22Rv1 (cell line): ENCODE measurements at regions not wholly inside any gene's neighbourhood (a gene's known extent, or its start where the extent isn't known, plus 50 kb on each side); places are given as distances from the start of the nearest gene placed in this dataset.

Experiments
- ZFX ChIP-seq: fragments of 450-650 bp; IDR thresholded peaks from 2 replicates; pipeline ENCODE4 v1.6.1; 2017; ENCODE audit warnings: antibody characterized with exemption, borderline replicate concordance
- TF ChIP-seq, protein P1 (sequence below): fragments of 450-650 bp; IDR thresholded peaks from 2 replicates; pipeline ENCODE4 v1.5.1; 2017; ENCODE audit warnings: mild to moderate bottlenecking

DNA sequence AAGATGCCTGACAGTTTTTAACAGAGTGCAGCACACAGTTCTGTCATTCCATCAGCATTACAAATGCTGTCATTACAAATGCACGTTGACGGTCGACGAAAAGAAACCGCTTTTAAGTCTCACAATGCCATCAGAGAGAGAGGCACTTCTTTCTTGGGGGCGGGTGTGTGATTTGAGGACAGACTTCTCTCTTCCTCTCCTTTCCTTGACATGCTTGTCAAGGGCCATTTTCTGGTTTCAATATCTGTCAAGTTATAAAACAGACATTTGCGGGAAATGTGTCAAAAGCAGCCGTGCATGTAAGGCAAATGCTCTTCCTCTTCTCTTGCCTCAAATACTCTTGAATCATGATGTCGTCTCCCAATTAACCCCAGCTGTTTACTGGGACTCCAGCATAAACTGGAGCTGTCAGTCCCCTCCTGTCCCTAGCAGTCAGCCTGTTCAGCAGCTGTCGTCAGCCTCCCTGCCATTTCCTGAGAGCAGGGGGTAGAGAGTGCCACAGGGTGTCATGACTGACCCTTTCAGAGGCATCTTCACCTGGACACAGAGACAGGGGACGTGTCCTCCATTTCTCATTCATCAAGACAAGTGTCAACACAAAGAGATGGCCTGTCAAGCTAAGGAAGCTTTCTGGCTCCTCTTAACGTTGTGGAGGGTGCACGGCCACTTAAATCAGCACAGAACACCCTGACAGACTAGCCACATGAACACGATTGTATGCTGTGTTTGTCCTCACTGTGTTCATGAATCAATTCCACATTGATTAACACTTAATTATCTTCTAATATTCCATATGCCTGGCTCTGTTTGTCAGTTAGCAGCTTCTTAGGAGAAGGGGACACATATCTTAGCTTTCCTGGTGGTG, 305.4 kb upstream of the RAB6C start:
- TF ChIP-seq, protein P1, sequence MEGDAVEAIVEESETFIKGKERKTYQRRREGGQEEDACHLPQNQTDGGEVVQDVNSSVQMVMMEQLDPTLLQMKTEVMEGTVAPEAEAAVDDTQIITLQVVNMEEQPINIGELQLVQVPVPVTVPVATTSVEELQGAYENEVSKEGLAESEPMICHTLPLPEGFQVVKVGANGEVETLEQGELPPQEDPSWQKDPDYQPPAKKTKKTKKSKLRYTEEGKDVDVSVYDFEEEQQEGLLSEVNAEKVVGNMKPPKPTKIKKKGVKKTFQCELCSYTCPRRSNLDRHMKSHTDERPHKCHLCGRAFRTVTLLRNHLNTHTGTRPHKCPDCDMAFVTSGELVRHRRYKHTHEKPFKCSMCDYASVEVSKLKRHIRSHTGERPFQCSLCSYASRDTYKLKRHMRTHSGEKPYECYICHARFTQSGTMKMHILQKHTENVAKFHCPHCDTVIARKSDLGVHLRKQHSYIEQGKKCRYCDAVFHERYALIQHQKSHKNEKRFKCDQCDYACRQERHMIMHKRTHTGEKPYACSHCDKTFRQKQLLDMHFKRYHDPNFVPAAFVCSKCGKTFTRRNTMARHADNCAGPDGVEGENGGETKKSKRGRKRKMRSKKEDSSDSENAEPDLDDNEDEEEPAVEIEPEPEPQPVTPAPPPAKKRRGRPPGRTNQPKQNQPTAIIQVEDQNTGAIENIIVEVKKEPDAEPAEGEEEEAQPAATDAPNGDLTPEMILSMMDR = no peak
- no peak for TF ChIP-seq ZFX
